Chondrocyte (in vitro differentiated cells): ENCODE measurements at regions not wholly inside any gene's neighbourhood (a gene's known extent, or its start where the extent isn't known, plus 50 kb on each side); places are given as distances from the start of the nearest gene placed in this dataset.

ENCODE experiments used
- DNase-seq: peaks from one replicate; pipeline ENCODE4 v3.0.0; 2021; ENCODE audit warnings: mixed read lengths, low spot score
- H3K27ac Mint-ChIP-seq: one replicate; pipeline ENCODE4 v1.8.0; 2021; ENCODE audit warnings: mild to moderate bottlenecking, moderate library complexity, mixed read lengths; ENCODE audit not compliant: unreplicated experiment
- H3K27me3 Mint-ChIP-seq: 2 replicates; pipeline ENCODE4 v1.8.0; 2021; ENCODE audit warnings: low read depth, mixed read lengths
- H3K36me3 Mint-ChIP-seq: 2 replicates; pipeline ENCODE4 v1.8.0; 2021; ENCODE audit warnings: low read depth, mixed read lengths
- H3K4me1 Mint-ChIP-seq: 2 replicates; pipeline ENCODE4 v1.8.0; 2021; ENCODE audit warnings: low read depth, mild to moderate bottlenecking, mixed read lengths
- H3K4me3 Mint-ChIP-seq: one replicate; pipeline ENCODE4 v1.8.0; 2021; ENCODE audit warnings: mild to moderate bottlenecking, moderate library complexity, mixed read lengths; ENCODE audit not compliant: unreplicated experiment
- H3K9me3 Mint-ChIP-seq: 2 replicates; pipeline ENCODE4 v1.8.0; 2021; ENCODE audit warnings: low read depth, mixed read lengths
- CTCF ChIP-seq: fragments of 200-600 bp; sonication (generic); IDR thresholded peaks from 2 replicates; pipeline ENCODE4 v1.5.0; 2021; ENCODE audit warnings: antibody characterized with exemption, mild to moderate bottlenecking, moderate library complexity

- DNase-seq: no peak
- Mint-ChIP-seq H3K27ac (no peak overlapping the region), H3K27me3 (peaks cover 5% of the 10 kb centered on the region), H3K36me3 (no peaks in the 10 kb centered on the region), H3K9me3 (no peaks in the 10 kb centered on the region), H3K4me1 (no peaks in the 10 kb centered on the region), H3K4me3 (no peak overlapping the region)
- no peak for TF ChIP-seq CTCF
Observed at GRCh38 chr1:72524021-72524420, 241.7 kb upstream of the NEGR1 start.

- Mint-ChIP-seq H3K36me3 (no peaks in the 10 kb centered on the region), H3K27ac (no peak overlapping the region), H3K4me3 (no peak overlapping the region), H3K27me3 (peaks cover 5% of the 10 kb centered on the region), H3K4me1 (no peaks in the 10 kb centered on the region), H3K9me3 (no peaks in the 10 kb centered on the region)
- no peak for DNase-seq
- no peak for TF ChIP-seq CTCF
Observed at GRCh38 chr1:72521659-72522058, 239.3 kb upstream of the NEGR1 start.

GRCh38 chr1:72516826-72517225, 234.5 kb upstream of the NEGR1 start:
- Mint-ChIP-seq H3K9me3 (no peaks in the 10 kb centered on the region), H3K27me3 (no peaks in the 10 kb centered on the region), H3K4me1 (no peaks in the 10 kb centered on the region), H3K27ac (no peak overlapping the region), H3K4me3 (no peak overlapping the region), H3K36me3 (no peaks in the 10 kb centered on the region)
- no peak for TF ChIP-seq CTCF
- DNase-seq: no peak

- H3K4me3 Mint-ChIP-seq: no peak overlapping the region
- H3K27me3 Mint-ChIP-seq: no peaks in the 10 kb centered on the region
- H3K4me1 Mint-ChIP-seq: no peaks in the 10 kb centered on the region
- TF ChIP-seq CTCF: no peak
- no peaks in the 10 kb centered on the region for H3K36me3 Mint-ChIP-seq
- no peak overlapping the region for H3K27ac Mint-ChIP-seq
- no peak for DNase-seq
- no peaks in the 10 kb centered on the region for H3K9me3 Mint-ChIP-seq
Observed at GRCh38 chr1:72516264-72516663, 233.9 kb upstream of the NEGR1 start.

GRCh38 chr1:72498371-72498770, 216.0 kb upstream of the NEGR1 start:
- Mint-ChIP-seq H3K27me3 (peaks cover 12% of the 10 kb centered on the region), H3K9me3 (no peaks in the 10 kb centered on the region), H3K4me1 (peaks cover 6% of the 10 kb centered on the region), H3K36me3 (no peaks in the 10 kb centered on the region), H3K27ac (no peak overlapping the region), H3K4me3 (no peak overlapping the region)
- TF ChIP-seq CTCF: no peak
- DNase-seq: no peak
